A549 (cell line): ENCODE measurements at regions not wholly inside any gene's neighbourhood (a gene's known extent, or its start where the extent isn't known, plus 50 kb on each side); places are given as distances from the start of the nearest gene placed in this dataset.

Experiments used
- CEBPB ChIP-seq, 2 experiments: fragments of >200 bp in 1 of 2; sonication (Bioruptor Twin) in 1 of 2; formaldehyde crosslinking in 1 of 2; IDR thresholded peaks; 2 replicates each; pipeline ENCODE4 v1.6.1; 2012 to 2016
- NPAS2 ChIP-seq: fragments of 250-450 bp; sonication (Bioruptor Pico); IDR thresholded peaks from 2 replicates; pipeline ENCODE4 v1.8.0; 2022; ENCODE audit warnings: mild to moderate bottlenecking, moderate library complexity, borderline replicate concordance
- POLR2AphosphoS2 ChIP-seq: conservative IDR thresholded peaks from 2 replicates; pipeline ENCODE4 v1.6.1; 2012; ENCODE audit warnings: low read length, improper control_type of control experiment, inconsistent platforms

GRCh38 chr11:130718120-130718519, 198.2 kb downstream of the SNX19 start:
- no peak for TF ChIP-seq POLR2AphosphoS2
- no peak for TF ChIP-seq NPAS2 (CRISPR knock-in tag)
- TF ChIP-seq CEBPB (IDR thresholded peaks at IDR 0.05), result no peak
